ENCODE measurements at regions not wholly inside any gene's neighbourhood (a gene's known extent, or its start where the extent isn't known, plus 50 kb on each side); places are given as distances from the start of the nearest gene placed in this dataset.
"Not testable (repeated sequence)": the region's sequence is repeated elsewhere in the genome, so short reads cannot be mapped to it uniquely, and the experiment has no call there.

DNA sequence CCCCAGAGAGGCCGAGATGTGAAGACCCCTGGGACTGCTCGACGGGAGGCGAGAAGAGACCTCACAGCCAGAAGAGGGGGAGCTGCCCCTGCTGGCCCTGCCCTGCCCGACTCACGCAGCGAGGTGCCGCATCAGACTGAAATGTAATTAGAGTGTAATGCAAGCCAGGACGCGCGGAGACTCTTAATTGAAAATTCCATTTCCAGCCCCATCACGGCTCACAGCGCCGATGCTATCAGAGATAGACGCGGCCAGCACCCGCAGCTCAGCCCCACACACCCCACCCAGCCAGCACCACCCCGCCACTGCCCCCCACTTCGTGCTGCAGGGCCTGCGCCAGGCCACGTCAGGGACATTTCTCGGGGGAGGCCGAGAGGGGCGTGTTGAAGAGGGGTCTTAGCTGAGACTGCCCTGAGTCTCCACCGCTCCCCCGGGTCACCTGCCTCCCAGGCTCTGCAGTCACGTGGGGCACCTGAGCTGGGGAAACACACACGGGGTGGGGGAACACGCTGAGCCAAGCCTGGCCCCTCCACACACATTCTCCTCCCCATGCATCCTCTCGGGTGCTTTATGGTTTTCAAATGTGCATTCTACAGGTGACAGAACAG, 78.1 kb downstream of the TEX51 start:
- ATAC-seq (replicated peaks; ENCODE audit: extremely low read depth, poor library complexity, severe bottlenecking), result no peak
- Mint-ChIP-seq H3K27ac (ENCODE audit: low read depth) (no peak overlapping the region), H3K36me3 (ENCODE audit: insufficient read depth) (no peaks in the 10 kb centered on the region), H3K4me3 (no peak overlapping the region), H3K27me3 (peaks cover 38% of the 10 kb centered on the region), H3K4me1 (peaks cover 8% of the 10 kb centered on the region), H3K9me3 (no peaks in the 10 kb centered on the region)
- DNase-seq (ENCODE audit: low spot score in 2 of 2), result no peak

DNA sequence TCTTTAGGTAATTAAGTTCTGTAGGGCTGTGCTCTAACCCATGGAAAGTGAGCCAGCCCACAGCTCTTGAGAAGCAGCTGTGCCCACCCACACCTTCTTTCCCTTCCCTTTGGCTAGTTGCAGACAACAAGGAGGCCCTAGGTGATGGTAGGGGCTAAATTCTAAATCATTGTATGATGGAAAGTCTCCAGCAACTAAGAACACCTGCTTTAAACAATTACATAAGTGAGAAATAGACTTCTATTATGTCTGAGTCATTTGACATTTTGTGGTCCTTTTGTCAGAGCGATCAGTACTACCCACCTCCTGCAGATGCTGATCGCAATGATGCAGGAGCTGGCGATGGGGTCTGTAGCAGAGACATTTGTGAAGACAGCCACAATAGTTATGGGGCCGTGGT, 79.6 kb downstream of the TEX51 start:
- H3K4me1 Mint-ChIP-seq, result no peaks in the 10 kb centered on the region
- H3K9me3 Mint-ChIP-seq, result no peaks in the 10 kb centered on the region
- DNase-seq (ENCODE audit: low spot score in 2 of 2), result no peak
- H3K27ac Mint-ChIP-seq (ENCODE audit: low read depth), result no peak overlapping the region
- no peak for ATAC-seq (replicated peaks; ENCODE audit: extremely low read depth, poor library complexity, severe bottlenecking)
- no peak overlapping the region for H3K4me3 Mint-ChIP-seq
- H3K27me3 Mint-ChIP-seq, result peaks cover 27% of the 10 kb centered on the region
- H3K36me3 Mint-ChIP-seq (ENCODE audit: insufficient read depth), result no peaks in the 10 kb centered on the region

- Mint-ChIP-seq H3K4me3 (no peak overlapping the region), H3K27ac (ENCODE audit: low read depth) (no peak overlapping the region), H3K27me3 (peaks cover 31% of the 10 kb centered on the region), H3K4me1 (no peaks in the 10 kb centered on the region), H3K9me3 (no peaks in the 10 kb centered on the region), H3K36me3 (ENCODE audit: insufficient read depth) (no peaks in the 10 kb centered on the region)
- DNase-seq (ENCODE audit: low spot score in 2 of 2), result no peak
- no peak for ATAC-seq (replicated peaks; ENCODE audit: extremely low read depth, poor library complexity, severe bottlenecking)
These were observed 80.6 kb downstream of the TEX51 start for GRCh38 chr2:126979039-126980003.

DNA sequence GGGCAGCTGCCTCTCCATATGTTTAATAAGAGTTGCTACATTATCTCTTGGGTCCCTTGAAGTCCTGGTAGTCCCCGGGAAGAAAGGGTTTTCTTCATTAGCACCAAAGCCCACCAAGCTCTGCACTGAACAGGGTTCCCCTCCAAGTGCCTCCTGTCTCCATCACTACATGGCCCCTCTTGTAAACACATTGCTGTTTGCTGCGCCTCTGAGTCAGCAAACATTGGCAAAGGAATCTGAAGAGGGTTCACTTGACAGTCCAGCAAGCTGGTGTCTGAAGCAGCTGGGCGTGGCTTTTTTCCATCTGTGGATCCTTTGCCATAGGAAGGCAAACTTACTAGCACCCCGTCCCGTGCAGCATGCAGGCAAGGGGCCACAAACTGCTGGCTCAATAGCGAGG, 82.8 kb downstream of the TEX51 start:
- no peak overlapping the region for H3K27ac Mint-ChIP-seq (ENCODE audit: low read depth)
- H3K36me3 Mint-ChIP-seq (ENCODE audit: insufficient read depth), result no peaks in the 10 kb centered on the region
- DNase-seq (ENCODE audit: low spot score in 2 of 2), result no peak
- peaks cover 46% of the 10 kb centered on the region for H3K27me3 Mint-ChIP-seq
- no peaks in the 10 kb centered on the region for H3K4me1 Mint-ChIP-seq
- H3K4me3 Mint-ChIP-seq, result no peak overlapping the region
- ATAC-seq (replicated peaks; ENCODE audit: extremely low read depth, poor library complexity, severe bottlenecking), result no peak
- H3K9me3 Mint-ChIP-seq, result no peaks in the 10 kb centered on the region

- DNase-seq (ENCODE audit: low spot score in 2 of 2), result no peak
- Mint-ChIP-seq H3K4me3 (no peak overlapping the region), H3K4me1 (no peaks in the 10 kb centered on the region), H3K9me3 (no peaks in the 10 kb centered on the region), H3K36me3 (ENCODE audit: insufficient read depth) (no peaks in the 10 kb centered on the region), H3K27ac (ENCODE audit: low read depth) (no peak overlapping the region), H3K27me3 (peaks cover 55% of the 10 kb centered on the region)
- ATAC-seq (replicated peaks; ENCODE audit: extremely low read depth, poor library complexity, severe bottlenecking), result no peak
These were observed 84.2 kb downstream of the TEX51 start for GRCh38 chr2:126982935-126983334.

- Mint-ChIP-seq H3K4me3 (no peak overlapping the region), H3K4me1 (no peaks in the 10 kb centered on the region), H3K27ac (ENCODE audit: low read depth) (no peak overlapping the region), H3K9me3 (no peaks in the 10 kb centered on the region), H3K36me3 (ENCODE audit: insufficient read depth) (no peaks in the 10 kb centered on the region), H3K27me3 (peaks cover 74% of the 10 kb centered on the region)
- DNase-seq (ENCODE audit: low spot score in 2 of 2) (no peak), ATAC-seq (replicated peaks; ENCODE audit: extremely low read depth, poor library complexity, severe bottlenecking) (no peak)
These were observed 88.0 kb downstream of the TEX51 start for GRCh38 chr2:126986631-126987187.

- no peak overlapping the region for H3K4me3 Mint-ChIP-seq
- H3K9me3 Mint-ChIP-seq, result no peaks in the 10 kb centered on the region
- no peaks in the 10 kb centered on the region for H3K36me3 Mint-ChIP-seq (ENCODE audit: insufficient read depth)
- DNase-seq (ENCODE audit: low spot score in 2 of 2) (no peak), ATAC-seq (replicated peaks; ENCODE audit: extremely low read depth, poor library complexity, severe bottlenecking) (no peak)
- H3K27ac Mint-ChIP-seq (ENCODE audit: low read depth), result no peak overlapping the region
- H3K27me3 Mint-ChIP-seq, result peaks cover 88% of the 10 kb centered on the region
- no peaks in the 10 kb centered on the region for H3K4me1 Mint-ChIP-seq
These were observed 89.8 kb downstream of the TEX51 start for GRCh38 chr2:126988482-126988881.

DNA sequence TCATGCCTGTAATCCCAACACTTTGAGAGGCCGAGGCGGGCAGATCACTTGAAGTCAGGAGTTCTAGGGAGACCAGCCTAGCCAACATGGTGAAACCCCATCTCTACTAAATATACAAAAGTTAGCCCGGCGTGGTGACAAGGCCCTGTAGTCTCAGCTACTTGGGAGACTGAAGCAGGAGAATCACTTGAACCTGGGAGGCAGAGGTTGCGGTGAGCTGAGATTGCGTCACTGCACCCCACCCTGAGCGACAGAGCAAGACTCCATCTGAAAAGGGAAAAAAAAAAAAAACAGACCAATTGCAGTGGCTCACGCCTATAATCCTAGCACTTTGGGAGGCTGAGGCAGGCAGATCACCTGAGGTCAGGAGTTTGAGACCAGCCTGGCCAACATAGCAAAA, 90.4 kb downstream of the TEX51 start:
- not testable (repeated sequence) for H3K9me3 Mint-ChIP-seq; ATAC-seq (replicated peaks; ENCODE audit: extremely low read depth, poor library complexity, severe bottlenecking); DNase-seq (ENCODE audit: low spot score in 2 of 2); H3K4me1 Mint-ChIP-seq; H3K27ac Mint-ChIP-seq (ENCODE audit: low read depth); H3K36me3 Mint-ChIP-seq (ENCODE audit: insufficient read depth); H3K4me3 Mint-ChIP-seq
- H3K27me3 Mint-ChIP-seq, result peaks cover 82% of the 10 kb centered on the region

- no peaks in the 10 kb centered on the region for H3K36me3 Mint-ChIP-seq (ENCODE audit: insufficient read depth)
- no peaks in the 10 kb centered on the region for H3K9me3 Mint-ChIP-seq
- DNase-seq (ENCODE audit: low spot score in 2 of 2) (no peak), ATAC-seq (replicated peaks; ENCODE audit: extremely low read depth, poor library complexity, severe bottlenecking) (no peak)
- no peak overlapping the region for H3K27ac Mint-ChIP-seq (ENCODE audit: low read depth)
- no peak overlapping the region for H3K4me3 Mint-ChIP-seq
- H3K27me3 Mint-ChIP-seq, result peaks cover 76% of the 10 kb centered on the region
- H3K4me1 Mint-ChIP-seq, result no peaks in the 10 kb centered on the region
These were observed 91.5 kb downstream of the TEX51 start for GRCh38 chr2:126990200-126990599.

- no peak for DNase-seq (ENCODE audit: low spot score in 2 of 2)
- H3K4me3 Mint-ChIP-seq, result no peak overlapping the region
- H3K27me3 Mint-ChIP-seq, result peaks cover 70% of the 10 kb centered on the region
- H3K27ac Mint-ChIP-seq (ENCODE audit: low read depth), result no peak overlapping the region
- no peaks in the 10 kb centered on the region for H3K4me1 Mint-ChIP-seq
- H3K36me3 Mint-ChIP-seq (ENCODE audit: insufficient read depth), result no peaks in the 10 kb centered on the region
- no peak for ATAC-seq (replicated peaks; ENCODE audit: extremely low read depth, poor library complexity, severe bottlenecking)
- H3K9me3 Mint-ChIP-seq, result no peaks in the 10 kb centered on the region
These were observed 92.2 kb downstream of the TEX51 start for GRCh38 chr2:126990605-126991532.

GRCh38 chr2:126994340-126994777, 95.7 kb downstream of the TEX51 start:
- Mint-ChIP-seq H3K27me3 (peaks cover 44% of the 10 kb centered on the region), H3K9me3 (no peaks in the 10 kb centered on the region), H3K4me3 (no peak overlapping the region), H3K36me3 (ENCODE audit: insufficient read depth) (no peaks in the 10 kb centered on the region), H3K27ac (ENCODE audit: low read depth) (no peak overlapping the region), H3K4me1 (no peaks in the 10 kb centered on the region)
- ATAC-seq (replicated peaks; ENCODE audit: extremely low read depth, poor library complexity, severe bottlenecking) (no peak), DNase-seq (ENCODE audit: low spot score in 2 of 2) (no peak)
